Stimulated activated CD4-positive, alpha-beta T cell treated with anti-CD3 and anti-CD28 coated beads, TNF-alpha, amount 100 ng/mL, for 1 hour (primary cell): ENCODE measurements at regions not wholly inside any gene's neighbourhood (a gene's known extent, or its start where the extent isn't known, plus 50 kb on each side); places are given as distances from the start of the nearest gene placed in this dataset.
A peak's percentile ranks its signal among the peaks of the same experiment; 100 is the strongest.

Experiments
- DNase-seq, 3 donors: peaks; one replicate each; pipeline ENCODE4 v3.0.0-alpha.2; 2020; ENCODE audit warnings: low read depth in 3 of 3, low spot score in 1 of 3

DNA sequence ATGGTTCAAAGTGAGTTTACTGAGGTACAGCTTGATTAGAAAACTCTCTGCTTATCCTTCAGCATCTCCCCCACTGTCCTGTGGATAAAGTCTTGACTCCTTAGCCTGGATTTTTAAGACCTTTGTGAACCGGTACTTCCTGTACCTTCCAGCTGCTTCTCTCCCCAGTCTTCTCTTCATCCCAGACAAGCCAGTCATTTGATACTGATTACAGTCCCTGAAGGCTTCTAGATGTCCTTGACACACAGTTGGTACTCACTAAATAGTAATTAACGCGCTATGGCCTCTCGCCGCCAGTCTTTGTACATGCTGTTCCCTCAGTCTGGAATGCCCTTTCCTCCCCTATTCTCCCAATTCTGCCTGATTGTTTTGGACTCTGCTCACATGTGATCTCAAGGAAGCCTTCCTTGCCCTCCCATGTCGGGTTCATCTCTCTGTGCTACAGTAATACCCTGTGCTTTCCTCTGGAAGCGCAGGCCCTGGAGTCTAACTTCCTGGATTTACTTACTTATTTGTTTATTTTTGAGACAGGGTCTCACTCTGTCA lies 50.6 kb upstream of the PTGR2 start:
- no peak for DNase-seq

DNA sequence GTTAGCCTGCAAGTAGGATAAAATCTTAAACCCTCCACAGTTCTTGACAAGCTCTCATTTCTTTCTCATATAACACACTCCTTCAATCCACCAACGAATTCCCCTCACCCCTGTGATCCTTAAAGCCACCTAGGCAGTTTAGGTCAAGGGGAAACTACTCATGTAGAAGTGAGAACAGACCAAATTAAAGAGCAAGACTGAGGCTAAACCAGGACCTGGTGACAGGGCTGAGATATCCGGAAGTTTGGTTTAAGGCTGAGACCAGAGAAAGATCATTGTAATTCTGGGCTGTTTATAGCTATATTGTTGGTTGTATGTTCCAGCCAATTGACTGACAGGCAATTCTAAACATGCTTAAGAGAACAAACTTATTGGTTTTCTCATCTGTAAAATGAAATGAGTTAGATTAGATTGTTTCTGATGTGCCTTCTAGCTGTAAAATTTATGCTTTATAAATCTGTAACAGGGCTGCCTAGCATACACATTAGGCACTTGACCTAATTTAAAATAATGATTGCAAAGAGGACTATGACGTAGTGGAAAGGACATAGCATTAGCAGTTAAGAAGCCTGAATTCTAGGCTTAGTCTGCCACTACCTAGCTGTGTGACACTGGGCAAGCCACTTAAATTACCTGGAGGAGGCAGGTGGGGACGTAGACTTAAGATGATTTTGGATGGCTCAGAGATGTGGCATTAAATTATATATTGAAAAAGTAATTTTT lies 53.9 kb upstream of the PTGR2 start:
- DNase-seq = no peak

DNA sequence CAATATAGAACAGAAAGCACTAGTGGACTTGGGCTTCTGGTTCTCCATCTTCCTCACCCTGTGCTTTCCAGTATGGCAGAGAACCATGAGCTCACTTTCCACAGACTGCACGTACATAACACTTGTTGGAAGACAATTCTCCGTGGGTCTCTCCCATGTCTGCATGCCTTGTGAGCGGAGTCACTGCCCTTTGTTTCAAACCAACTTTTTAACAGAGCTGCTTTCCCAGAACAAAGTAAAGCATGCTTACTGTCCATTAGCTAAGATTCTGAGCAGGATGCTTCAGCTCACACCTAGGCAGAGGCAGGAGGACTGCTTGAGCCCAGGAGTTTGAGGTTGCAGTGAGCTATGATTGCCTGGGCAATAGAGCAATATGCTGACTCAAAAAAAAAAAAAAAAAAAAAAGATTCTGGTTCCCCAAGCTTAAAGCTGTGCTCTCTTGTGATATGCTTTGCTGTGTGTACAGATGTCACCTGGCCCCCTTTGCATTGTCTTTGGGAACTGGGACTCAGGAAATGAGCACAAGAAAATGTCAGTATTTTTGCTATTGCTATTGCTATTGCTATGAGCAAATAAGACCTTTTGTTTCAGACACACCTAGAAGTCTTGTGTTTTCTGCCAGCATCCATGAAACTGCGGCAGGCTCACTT lies 54.6 kb upstream of the PTGR2 start:
- no peak for DNase-seq

DNA sequence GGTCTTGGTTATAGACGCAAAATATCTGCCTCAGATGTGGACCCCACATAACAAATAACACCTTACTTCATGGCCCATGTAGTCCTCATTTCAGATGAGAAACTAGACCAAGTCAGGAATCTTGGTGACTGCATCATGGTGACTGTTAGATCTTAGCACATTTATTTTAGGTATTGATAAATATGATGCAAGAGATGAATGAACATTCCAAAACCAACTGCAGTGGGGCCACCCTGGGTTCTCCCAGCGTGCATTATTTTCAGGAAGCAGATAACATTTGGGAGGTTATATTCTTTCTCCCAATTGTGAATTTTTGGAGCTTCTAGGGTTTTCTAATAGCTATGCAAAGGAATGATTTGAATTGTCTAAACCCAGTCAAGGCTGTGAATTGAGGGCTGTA lies 55.2 kb upstream of the PTGR2 start:
- DNase-seq = no peak

DNA sequence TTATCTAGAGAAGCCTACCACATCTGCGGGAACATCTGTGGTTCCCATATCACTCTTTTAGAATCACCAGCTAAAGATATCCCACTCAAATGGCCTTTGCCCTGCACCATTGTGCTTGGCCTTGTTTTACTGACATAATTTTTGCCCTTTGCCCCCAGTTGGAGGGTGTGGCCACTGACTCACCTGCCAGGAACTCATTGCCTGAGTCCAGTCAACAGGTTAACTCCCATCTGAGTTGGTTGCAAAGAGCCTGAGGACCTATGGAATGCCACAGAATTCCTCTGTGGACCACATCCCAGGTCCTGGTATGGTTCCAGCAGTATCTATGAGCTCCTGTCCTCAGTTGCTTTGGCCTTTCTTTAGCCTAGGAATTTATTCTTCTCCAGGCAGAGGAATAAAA lies 55.7 kb upstream of the PTGR2 start:
- DNase-seq = no peak

DNA sequence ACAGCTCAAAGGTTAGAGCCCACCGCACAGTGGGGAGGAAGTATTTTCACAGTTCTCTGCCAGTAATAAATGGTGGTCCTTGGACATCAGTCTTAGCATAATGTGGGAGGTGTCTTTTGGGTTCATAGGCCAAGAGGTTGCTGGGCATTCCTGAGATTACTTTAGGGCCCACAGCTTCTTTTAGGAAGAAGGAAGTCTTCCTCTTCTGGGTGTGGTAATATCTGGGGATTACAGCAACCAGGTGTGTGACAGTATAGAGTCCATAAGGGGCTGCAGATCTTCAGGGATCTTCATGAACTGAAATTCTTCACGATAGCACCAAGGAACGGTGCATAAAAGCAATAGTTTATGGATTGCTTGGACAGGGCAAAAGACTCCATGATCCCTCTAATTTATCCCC lies 56.2 kb upstream of the PTGR2 start:
- no peak for DNase-seq

DNA sequence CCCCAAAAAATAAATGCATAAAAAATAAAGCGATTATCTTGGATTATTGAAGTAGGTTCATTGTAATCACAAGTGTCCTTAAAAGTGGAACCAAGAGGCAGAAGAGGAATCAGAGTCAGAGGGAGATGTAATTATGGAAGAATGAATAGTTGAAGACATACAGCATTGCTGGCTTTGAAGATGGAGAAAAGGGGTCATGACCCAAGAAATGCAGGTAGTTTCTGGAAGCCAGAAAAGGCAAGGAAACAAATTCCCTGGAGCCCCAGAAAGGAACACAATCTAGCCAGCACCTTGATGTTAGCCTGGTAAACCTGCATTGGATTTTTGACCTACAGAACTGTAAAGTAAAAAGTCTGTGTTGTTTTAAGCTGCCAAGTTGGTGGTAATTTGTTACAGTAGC lies 57.5 kb upstream of the PTGR2 start:
- no peak for DNase-seq

DNA sequence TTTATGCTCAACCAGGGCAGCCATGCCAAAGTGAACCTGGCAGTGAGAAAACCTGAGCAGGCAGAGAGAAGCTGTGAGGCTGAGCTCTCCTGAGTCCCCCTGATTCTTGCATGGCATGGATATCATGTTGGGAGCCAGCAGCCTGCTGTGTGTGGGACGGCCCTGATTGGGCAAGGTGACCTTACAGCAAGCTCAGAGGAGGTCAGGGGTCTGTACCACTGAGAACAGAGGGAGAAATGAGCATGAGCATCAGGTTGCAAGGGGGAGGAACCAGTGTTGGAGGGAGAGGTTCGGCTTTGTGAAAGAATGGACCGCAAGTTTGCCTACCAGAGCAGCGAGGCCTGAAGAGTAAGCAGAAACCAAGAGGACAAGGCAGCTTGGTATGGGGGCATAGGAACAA lies 59.1 kb upstream of the PTGR2 start:
- no peak for DNase-seq

DNA sequence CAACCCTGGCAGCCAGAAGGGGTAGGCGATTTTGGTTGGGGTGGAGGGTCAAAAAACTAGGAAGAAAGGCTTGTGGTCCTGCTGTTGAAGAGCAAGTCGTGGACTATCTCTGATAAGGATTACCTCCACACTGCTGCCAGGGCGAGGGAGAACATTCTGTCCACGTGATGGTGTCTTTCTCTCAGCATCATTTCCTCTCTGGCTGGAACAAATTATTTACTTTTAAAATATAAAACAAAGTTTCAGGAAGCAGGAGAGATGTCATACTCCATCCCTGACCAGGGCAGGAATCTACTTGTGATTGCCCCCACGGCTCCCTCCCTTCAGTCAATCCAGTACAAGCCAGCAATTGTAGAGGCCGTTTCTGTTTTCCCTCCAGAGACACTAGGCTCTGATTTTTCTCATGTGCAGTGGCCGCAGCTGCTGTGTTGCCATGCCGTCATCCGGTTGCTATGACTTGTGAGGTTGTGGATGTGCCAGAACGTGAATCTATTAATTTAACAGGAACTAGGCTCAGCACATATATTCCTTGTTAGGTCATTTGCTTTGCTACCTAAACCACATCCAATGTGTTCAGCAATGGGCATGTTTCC lies 61.5 kb upstream of the PTGR2 start:
- no peak for DNase-seq

DNA sequence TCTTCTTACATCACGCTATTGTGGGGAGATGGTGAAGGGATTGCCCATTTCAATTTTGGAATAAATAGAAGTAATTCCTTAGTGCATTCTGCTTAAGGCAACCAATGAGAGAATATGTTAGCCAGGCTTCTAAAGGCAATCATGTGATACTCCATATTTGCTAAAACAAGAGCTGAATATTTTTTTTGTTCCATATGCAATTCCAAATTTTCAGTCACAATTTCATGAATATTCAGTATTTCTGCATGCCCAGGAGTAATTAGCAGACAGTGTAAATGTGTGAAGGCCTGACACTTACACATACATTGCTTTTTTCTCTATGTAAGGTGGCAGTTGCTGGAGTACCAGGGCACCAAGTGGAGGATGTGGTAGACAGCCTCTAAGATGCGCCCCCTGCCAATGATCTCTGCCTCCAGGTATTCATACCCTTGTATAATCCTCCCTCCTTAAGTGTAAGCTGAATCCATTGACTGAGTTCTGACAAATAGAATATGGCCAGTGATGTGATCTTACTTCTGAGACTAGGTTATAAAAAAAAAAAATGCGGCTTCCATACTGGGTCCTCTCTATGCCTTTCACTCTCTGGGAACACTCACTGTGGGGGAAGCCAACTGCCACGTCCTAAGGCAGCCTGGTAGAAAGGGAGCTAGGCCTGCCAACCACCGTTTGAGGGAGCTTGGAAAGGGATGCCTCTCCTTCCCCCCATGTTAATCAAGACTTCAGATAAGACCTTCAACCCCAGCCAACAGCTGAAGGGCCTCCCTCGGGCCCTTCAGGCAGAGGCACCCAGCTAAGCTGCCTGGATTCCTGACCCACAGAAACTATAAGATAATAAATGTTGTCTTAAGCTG lies 62.7 kb upstream of the PTGR2 start:
- no peak for DNase-seq

DNA sequence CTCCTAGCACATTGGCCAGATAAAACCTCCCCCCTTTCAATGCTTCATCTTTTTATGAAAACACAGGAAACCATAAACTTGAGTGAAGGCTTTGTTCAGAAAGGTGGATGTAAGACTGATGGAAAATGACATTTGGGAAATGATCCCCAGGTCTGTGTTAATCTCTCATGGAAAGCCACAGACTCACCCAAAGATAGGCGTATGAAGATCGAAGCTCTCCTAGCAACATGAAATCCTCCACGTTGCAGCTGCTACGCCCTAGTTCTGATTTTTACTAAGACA lies 63.4 kb upstream of the PTGR2 start:
- no peak for DNase-seq

DNA sequence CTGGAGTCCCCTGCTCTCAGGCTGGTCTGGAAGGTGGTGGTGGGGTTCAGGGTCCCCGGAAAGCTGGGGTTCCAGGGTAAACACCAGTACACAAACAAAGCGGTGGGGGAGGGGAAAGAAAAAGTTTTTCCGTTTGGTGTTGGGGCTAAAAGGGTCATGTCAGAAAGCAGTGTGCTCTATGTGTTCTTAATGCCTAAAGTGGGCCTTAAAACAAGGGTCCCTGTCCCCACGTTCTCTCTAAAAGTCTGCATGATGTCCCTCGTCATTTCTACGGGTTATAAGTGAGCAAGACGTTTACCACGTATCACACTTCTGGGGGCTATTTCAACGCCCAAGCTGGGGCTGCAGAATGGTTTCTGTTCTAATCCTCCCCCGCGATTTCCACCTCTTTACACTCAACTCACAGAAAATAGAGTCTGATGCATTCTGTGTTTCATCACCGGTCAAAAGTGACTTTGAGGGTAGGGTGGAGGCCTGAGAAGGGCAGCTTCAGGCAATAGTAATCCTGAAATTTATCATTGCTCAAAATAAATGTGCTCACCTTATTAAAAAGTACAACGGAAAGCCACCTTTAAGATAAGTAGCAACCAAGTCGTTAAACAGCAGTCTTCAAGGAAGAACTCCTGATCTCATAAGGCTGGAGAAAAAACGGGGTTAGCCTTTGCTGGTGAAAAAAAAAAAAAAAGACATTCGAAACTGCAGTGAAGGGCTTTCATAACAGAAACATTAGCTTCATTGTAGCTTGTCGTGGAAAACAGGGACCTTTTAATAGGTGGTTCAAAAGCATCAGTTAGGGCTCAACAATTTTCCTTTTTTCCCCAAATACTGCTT lies 63.9 kb upstream of the PTGR2 start:
- DNase-seq = no peak

DNA sequence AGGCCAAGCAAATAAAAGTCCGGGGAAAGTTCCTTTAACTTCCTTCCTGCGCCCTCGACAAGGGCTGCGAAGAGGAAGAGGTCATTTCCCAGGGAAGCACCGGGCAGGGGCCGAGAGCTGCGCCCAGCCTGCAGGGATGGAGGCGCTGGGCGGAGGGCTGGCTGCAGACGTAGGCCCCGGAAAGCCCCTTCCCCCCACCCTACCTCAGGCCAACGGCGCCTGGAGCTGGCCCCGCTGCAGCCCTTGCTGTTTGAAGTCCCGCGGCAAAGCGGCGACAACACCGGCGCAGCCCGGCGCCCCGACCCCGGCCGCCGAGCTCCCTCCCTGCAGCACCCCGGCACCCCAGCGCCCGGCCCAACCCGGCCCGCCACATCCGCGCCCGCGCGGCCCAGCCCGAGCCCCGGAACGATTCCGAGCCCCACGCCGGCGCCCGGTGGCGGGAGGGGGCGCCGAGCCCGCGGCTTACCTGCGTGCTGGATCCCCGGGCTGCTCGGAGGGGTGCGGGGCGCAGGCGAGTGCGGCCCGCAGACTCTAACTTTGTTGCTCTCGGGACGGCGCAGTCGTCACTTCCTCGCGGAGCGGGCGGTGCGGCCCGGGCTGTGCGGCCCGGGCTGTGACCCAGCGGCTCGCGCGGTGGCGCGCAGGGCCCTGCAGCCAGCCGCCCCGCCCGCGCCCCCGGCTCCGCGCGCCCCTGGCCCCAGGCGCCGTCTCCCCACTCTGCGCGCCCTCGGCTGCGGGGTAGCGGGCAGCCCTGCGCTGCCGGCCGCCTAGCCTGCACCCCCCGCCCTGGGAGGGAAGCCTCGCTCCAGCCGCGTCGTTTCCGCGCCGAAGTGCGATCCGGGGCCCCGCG lies 64.8 kb upstream of the PTGR2 start:
- peak in 2 of 3 donors; percentile 28 to 37 for DNase-seq

DNA sequence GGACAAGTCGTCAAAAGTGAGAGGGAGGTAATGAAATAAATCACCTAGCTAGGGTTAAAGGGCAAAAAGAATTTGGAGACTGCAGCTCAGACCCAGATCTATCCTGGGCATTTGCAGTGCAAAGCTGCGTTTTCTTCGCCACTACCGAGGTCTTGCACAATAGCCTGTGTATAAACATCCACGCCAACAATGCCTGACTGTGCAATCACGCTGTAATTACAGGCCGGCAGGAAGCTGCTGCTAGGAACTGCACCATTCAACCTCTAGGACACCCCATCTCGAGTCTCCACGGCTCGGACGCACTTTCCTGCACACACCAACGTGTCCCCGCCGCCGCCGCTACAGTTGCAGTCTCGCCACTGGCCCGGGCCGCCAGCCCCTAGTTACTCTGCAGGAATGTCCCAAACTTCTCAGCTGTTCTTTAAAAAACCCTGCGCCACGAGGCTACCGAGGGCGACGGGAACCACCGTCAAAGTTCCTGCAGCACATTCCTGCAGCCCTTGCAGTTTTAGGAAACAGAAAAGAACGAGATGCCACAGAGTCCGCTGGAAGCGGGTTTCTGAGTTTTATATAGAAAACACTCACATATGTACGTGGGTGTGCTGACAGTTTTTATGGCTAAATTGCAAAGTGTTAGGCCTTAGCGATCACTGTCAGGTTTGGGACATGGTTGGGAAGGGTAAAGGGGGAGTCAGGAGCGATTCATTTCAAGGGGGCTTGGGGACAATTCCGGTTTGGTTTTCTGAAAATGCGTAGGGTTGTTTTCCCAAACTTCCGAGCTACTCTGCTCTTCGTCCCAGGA lies 65.6 kb upstream of the PTGR2 start:
- peak in 2 of 3 donors; percentile 23 to 30 for DNase-seq

DNA sequence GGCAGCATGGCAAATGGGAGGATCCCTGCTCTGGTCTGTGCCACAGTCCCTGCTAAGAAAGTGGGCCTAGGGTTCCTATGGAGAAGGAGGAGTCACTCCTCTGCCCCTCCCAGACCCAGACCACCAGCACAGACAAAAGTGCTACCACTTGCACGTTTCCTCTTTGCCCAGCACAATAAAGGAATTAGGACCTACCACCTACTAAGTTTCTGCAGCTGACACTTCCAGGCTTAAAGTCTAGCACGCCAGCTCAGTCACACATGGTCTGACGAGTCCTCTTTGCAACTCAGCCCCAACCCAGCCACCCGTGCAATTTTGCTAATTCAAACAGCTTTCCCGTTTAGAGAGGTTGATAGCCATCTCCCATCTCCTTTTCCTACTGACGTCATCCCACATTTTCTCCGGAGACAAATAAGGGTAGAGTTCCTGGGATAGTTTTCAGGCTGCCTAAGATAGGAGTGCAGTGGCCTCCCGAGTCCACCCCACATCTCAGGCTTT lies 66.2 kb upstream of the PTGR2 start:
- DNase-seq = no peak

DNA sequence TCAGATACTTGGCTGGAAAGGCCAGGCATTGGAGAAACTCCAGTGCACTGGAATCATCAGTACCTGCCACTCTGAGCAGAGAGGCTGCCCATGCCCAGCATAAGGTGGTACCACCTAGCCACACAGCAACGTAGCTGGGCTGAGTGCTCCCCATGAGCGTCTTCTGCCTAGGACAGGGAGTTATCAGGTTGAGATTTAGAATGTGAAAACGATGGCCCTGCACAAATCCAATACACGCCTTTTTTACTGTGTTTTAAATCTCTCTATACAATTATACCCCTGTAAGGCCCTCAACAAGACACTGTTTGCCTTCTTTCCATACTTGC lies 66.7 kb upstream of the PTGR2 start:
- DNase-seq = no peak

DNA sequence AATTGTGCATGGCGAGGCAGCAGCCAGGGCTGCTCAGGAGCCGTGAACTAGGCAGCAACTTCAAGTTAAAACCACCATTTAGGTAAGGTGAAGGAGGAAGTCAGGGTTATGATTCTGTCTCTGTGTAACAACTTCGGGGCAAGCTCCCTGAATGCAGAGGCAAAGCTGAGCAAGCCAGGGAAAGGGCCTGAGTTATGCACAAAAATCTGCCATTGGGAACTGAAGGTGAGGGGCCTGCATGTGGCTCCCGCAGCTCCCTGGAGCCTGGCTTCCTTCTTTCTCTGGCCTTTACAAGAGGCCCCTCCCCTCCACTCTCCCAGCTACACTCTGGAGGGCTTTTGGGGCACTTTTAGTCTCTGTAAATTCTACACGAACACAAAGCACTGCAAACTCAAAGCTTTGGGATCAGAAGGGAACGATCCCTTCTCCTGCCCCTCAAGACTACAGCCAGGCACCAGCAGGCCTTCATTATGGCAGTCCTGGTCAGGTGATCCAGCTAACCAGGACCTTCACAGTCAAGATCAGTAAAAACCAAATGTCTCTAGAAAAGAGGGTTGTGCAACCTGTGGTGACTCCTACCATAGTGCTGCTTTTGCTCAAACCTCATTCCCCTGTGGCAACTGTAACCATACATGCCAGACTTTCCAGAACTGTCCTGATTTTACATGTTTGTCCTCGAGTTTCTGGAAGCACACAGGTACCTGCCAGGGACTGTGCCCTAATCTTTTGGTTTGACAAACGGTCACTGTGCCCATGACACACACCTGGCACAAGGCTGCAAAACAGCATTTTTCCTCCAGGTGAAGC lies 67.2 kb upstream of the PTGR2 start:
- no peak for DNase-seq

DNA sequence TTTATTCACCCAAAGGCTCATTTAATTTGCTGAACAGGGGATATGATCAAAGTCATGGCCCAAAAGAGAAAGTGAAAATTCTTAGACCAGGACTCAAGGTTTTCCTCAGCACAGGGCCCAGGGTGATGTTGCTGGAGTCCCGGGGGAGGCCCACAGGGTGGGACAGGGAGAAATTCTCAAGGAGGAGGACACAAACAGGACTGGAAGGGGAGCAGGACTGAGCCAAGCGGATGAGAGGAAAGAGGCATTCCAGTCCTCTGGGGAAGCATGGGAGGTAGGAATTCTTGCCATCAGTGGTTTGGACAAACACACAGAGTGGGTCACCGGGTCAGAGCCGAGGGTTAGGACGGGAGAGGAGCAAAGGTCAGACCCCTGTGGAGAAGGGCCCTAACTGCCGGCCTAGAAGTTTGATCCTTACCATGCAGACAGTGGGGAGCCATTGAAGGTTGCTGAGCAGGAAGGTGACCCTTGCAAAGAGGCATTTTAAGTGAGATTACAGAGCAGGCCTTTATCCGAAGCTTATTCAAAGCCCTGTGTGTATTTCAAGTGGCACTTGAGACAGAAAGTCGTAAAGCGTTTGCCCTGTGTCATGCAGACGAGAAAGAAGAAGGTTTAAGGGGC lies 68.4 kb upstream of the PTGR2 start:
- DNase-seq = no peak
